GM18520 (cell line): ENCODE measurements at regions not wholly inside any gene's neighbourhood (a gene's known extent, or its start where the extent isn't known, plus 50 kb on each side); places are given as distances from the start of the nearest gene placed in this dataset.
"Not testable (repeated sequence)": the region's sequence is repeated elsewhere in the genome, so short reads cannot be mapped to it uniquely, and the experiment has no call there.

Experiments
- ATAC-seq: cut with Tn5 transposase; IDR thresholded peaks from one replicate; pipeline ENCODE4 v1.9.1; 2021; ENCODE audit not compliant: unreplicated experiment

- not testable (repeated sequence) for ATAC-seq
These were observed 101.0 kb downstream of the SMC2 start for GRCh38 chr9:104195142-104195541.

GRCh38 chr9:104200456-104200994 lies 106.4 kb downstream of the SMC2 start:
- ATAC-seq, result no peak

- ATAC-seq, result no peak
These were observed 112.7 kb downstream of the SMC2 start for GRCh38 chr9:104206766-104207165.

- ATAC-seq, result no peak
These were observed 115.3 kb downstream of the SMC2 start for GRCh38 chr9:104209387-104209786.

- no peak for ATAC-seq
These were observed 133.0 kb downstream of the SMC2 start for GRCh38 chr9:104227108-104227507.

- ATAC-seq, result no peak
These were observed 138.8 kb downstream of the SMC2 start for GRCh38 chr9:104232781-104233341.

GRCh38 chr9:104233366-104233765 lies 139.3 kb downstream of the SMC2 start:
- ATAC-seq, result no peak

GRCh38 chr9:104234632-104235337 lies 140.7 kb downstream of the SMC2 start:
- ATAC-seq, result not testable (repeated sequence)

GRCh38 chr9:104235347-104236120 lies 141.4 kb downstream of the SMC2 start:
- not testable (repeated sequence) for ATAC-seq

GRCh38 chr9:104238668-104239067 lies 144.6 kb downstream of the SMC2 start:
- no peak for ATAC-seq

GRCh38 chr9:104240890-104241289 lies 146.8 kb downstream of the SMC2 start:
- ATAC-seq, result no peak

- no peak for ATAC-seq
These were observed 151.8 kb downstream of the SMC2 start for GRCh38 chr9:104245925-104246324.

GRCh38 chr9:104247899-104248460 lies 153.9 kb downstream of the SMC2 start:
- ATAC-seq, result no peak

- ATAC-seq, result no peak
These were observed 162.1 kb downstream of the SMC2 start for GRCh38 chr9:104256031-104256695.

GRCh38 chr9:104256696-104257062 lies 162.6 kb downstream of the SMC2 start:
- no peak for ATAC-seq

GRCh38 chr9:104258296-104259011 lies 164.3 kb downstream of the SMC2 start:
- ATAC-seq, result no peak

GRCh38 chr9:104260004-104260403 lies 165.9 kb downstream of the SMC2 start:
- ATAC-seq, result no peak

- no peak for ATAC-seq
These were observed 169.8 kb downstream of the SMC2 start for GRCh38 chr9:104263942-104264341.

GRCh38 chr9:104264431-104264830 lies 170.3 kb downstream of the SMC2 start:
- ATAC-seq, result no peak

- no peak for ATAC-seq
These were observed 175.3 kb downstream of the SMC2 start for GRCh38 chr9:104269374-104269773.
